ENCODE measurements at regions not wholly inside any gene's neighbourhood (a gene's known extent, or its start where the extent isn't known, plus 50 kb on each side); places are given as distances from the start of the nearest gene placed in this dataset.

- Histone ChIP-seq H3K4me1 (no peaks in the 10 kb centered on the region), H3K36me3 (no peaks in the 10 kb centered on the region), H3K9me3 (no peaks in the 10 kb centered on the region), H3K27me3 (no peaks in the 10 kb centered on the region), H3K4me3 (no peak overlapping the region), H3K27ac (no peak overlapping the region)
- no peak for DNase-seq
- peak; percentile 38 for ATAC-seq
- intact Hi-C loops (cut with DNase I), result no loop called here
- TF ChIP-seq, protein P1, sequence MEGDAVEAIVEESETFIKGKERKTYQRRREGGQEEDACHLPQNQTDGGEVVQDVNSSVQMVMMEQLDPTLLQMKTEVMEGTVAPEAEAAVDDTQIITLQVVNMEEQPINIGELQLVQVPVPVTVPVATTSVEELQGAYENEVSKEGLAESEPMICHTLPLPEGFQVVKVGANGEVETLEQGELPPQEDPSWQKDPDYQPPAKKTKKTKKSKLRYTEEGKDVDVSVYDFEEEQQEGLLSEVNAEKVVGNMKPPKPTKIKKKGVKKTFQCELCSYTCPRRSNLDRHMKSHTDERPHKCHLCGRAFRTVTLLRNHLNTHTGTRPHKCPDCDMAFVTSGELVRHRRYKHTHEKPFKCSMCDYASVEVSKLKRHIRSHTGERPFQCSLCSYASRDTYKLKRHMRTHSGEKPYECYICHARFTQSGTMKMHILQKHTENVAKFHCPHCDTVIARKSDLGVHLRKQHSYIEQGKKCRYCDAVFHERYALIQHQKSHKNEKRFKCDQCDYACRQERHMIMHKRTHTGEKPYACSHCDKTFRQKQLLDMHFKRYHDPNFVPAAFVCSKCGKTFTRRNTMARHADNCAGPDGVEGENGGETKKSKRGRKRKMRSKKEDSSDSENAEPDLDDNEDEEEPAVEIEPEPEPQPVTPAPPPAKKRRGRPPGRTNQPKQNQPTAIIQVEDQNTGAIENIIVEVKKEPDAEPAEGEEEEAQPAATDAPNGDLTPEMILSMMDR (IDR thresholded peaks at IDR 0.05), result no peak
Measured at GRCh38 chr18:45456090-45457021, 158.9 kb upstream of the SLC14A2 start.

- TF ChIP-seq, protein P1 (IDR thresholded peaks at IDR 0.05), result no peak
Measured at GRCh38 chr18:45458033-45458432, 157.2 kb upstream of the SLC14A2 start.

GRCh38 chr18:45462179-45462578, 153.1 kb upstream of the SLC14A2 start:
- DNase-seq (no peak), ATAC-seq (no peak)
- Histone ChIP-seq H3K4me3 (no peak overlapping the region), H3K36me3 (no peaks in the 10 kb centered on the region), H3K27ac (no peak overlapping the region), H3K9me3 (no peaks in the 10 kb centered on the region), H3K27me3 (no peaks in the 10 kb centered on the region), H3K4me1 (no peaks in the 10 kb centered on the region)
- intact Hi-C loops (cut with DNase I), result no loop called here
- TF ChIP-seq, protein P1 (IDR thresholded peaks at IDR 0.05), result no peak

More at GRCh38 chr18:45458033-45458432, 157.2 kb upstream of the SLC14A2 start:
- ATAC-seq, result no peak
- no peaks in the 10 kb centered on the region for H3K9me3 ChIP-seq
- no peaks in the 10 kb centered on the region for H3K27me3 ChIP-seq
- no peak overlapping the region for H3K27ac ChIP-seq
- no peak overlapping the region for H3K4me3 ChIP-seq
- DNase-seq, result no peak
- H3K36me3 ChIP-seq, result no peaks in the 10 kb centered on the region
- intact Hi-C loops (cut with DNase I), result no loop called here
- no peaks in the 10 kb centered on the region for H3K4me1 ChIP-seq

- TF ChIP-seq, protein P1 (IDR thresholded peaks at IDR 0.05), result no peak
- intact Hi-C loops (cut with DNase I), result no loop called here
- H3K4me3 ChIP-seq, result no peak overlapping the region
Measured at GRCh38 chr18:45463451-45463850, 151.8 kb upstream of the SLC14A2 start.

GRCh38 chr18:45464619-45465018, 150.7 kb upstream of the SLC14A2 start:
- H3K4me3 ChIP-seq, result no peak overlapping the region
- no peak overlapping the region for H3K27ac ChIP-seq
- H3K4me1 ChIP-seq, result no peaks in the 10 kb centered on the region
- no peak for DNase-seq
- intact Hi-C loops (cut with DNase I), result no loop called here
- no peaks in the 10 kb centered on the region for H3K27me3 ChIP-seq
- ATAC-seq, result no peak
- no peaks in the 10 kb centered on the region for H3K36me3 ChIP-seq
- TF ChIP-seq, protein P1 (IDR thresholded peaks at IDR 0.05), result no peak
- H3K9me3 ChIP-seq, result no peaks in the 10 kb centered on the region

More at GRCh38 chr18:45463451-45463850, 151.8 kb upstream of the SLC14A2 start:
- Histone ChIP-seq H3K36me3 (no peaks in the 10 kb centered on the region), H3K27ac (no peak overlapping the region), H3K4me1 (no peaks in the 10 kb centered on the region), H3K9me3 (no peaks in the 10 kb centered on the region), H3K27me3 (no peaks in the 10 kb centered on the region)
- ATAC-seq (no peak), DNase-seq (no peak)

Measured in upper lobe of right lung (tissue), 1 donor.